GM12892 (cell line): ENCODE measurements at regions not wholly inside any gene's neighbourhood (a gene's known extent, or its start where the extent isn't known, plus 50 kb on each side); places are given as distances from the start of the nearest gene placed in this dataset.

Source experiments
- POLR2A ChIP-seq: IDR thresholded peaks from 2 replicates; pipeline ENCODE4 v1.6.1; 2011; ENCODE audit warnings: low read depth, low read length, control low read depth
- POLR2AphosphoS5 ChIP-seq: IDR thresholded peaks from 2 replicates; pipeline ENCODE4 v1.6.1; 2011; ENCODE audit warnings: low read depth, low read length, control low read depth

- TF ChIP-seq POLR2A (no peak), POLR2AphosphoS5 (no peak)
Measured at GRCh38 chr22:27300536-27301285, 500.8 kb downstream of the MN1 start.
